GM21576 (cell line): ENCODE measurements at regions not wholly inside any gene's neighbourhood (a gene's known extent, or its start where the extent isn't known, plus 50 kb on each side); places are given as distances from the start of the nearest gene placed in this dataset.
"Not testable (repeated sequence)": the region's sequence is repeated elsewhere in the genome, so short reads cannot be mapped to it uniquely, and the experiment has no call there.

Experiments used
- ATAC-seq: cut with Tn5 transposase; IDR thresholded peaks from one replicate; pipeline ENCODE4 v1.9.1; 2021; ENCODE audit warnings: mild to moderate bottlenecking, moderate library complexity; ENCODE audit not compliant: unreplicated experiment

GRCh38 chr10:106309376-106309775, 855.1 kb downstream of the SORCS1 start:
- no peak for ATAC-seq

GRCh38 chr10:106308284-106308683, 856.2 kb downstream of the SORCS1 start:
- no peak for ATAC-seq

GRCh38 chr10:106304056-106304455, 860.5 kb downstream of the SORCS1 start:
- ATAC-seq: no peak

- no peak for ATAC-seq
These were observed 861.5 kb downstream of the SORCS1 start for GRCh38 chr10:106302961-106303360.

- no peak for ATAC-seq
These were observed 863.4 kb downstream of the SORCS1 start for GRCh38 chr10:106301146-106301545.

- no peak for ATAC-seq
These were observed 867.6 kb downstream of the SORCS1 start for GRCh38 chr10:106296750-106297392.

GRCh38 chr10:106284802-106285587, 879.5 kb downstream of the SORCS1 start:
- ATAC-seq: no peak

- ATAC-seq: no peak
These were observed 883.5 kb downstream of the SORCS1 start for GRCh38 chr10:106280896-106281460.

- no peak for ATAC-seq
These were observed 886.1 kb downstream of the SORCS1 start for GRCh38 chr10:106278383-106278782.

- no peak for ATAC-seq
These were observed 893.3 kb downstream of the SORCS1 start for GRCh38 chr10:106271237-106271636.

GRCh38 chr10:106268000-106268399, 896.5 kb downstream of the SORCS1 start:
- ATAC-seq: no peak

- ATAC-seq: no peak
These were observed 896.9 kb downstream of the SORCS1 start for GRCh38 chr10:106267591-106267990.

GRCh38 chr10:106257432-106257831, 907.1 kb downstream of the SORCS1 start:
- ATAC-seq: not testable (repeated sequence)

GRCh38 chr10:106255111-106255678, 909.3 kb downstream of the SORCS1 start:
- no peak for ATAC-seq

GRCh38 chr10:106254071-106254470, 910.4 kb downstream of the SORCS1 start:
- no peak for ATAC-seq

GRCh38 chr10:106252541-106252940, 912.0 kb downstream of the SORCS1 start:
- ATAC-seq: no peak

GRCh38 chr10:106251573-106251972, 912.9 kb downstream of the SORCS1 start:
- no peak for ATAC-seq

GRCh38 chr10:106242301-106242700, 922.2 kb downstream of the SORCS1 start:
- no peak for ATAC-seq

GRCh38 chr10:106226828-106227227, 937.7 kb downstream of the SORCS1 start:
- ATAC-seq: no peak

GRCh38 chr10:106226142-106226541, 938.4 kb downstream of the SORCS1 start:
- no peak for ATAC-seq

GRCh38 chr10:106224676-106225075, 939.8 kb downstream of the SORCS1 start:
- no peak for ATAC-seq

GRCh38 chr10:106217627-106218026, 946.9 kb downstream of the SORCS1 start:
- ATAC-seq: no peak
